Uterus (tissue), 2 donors: ENCODE measurements at regions not wholly inside any gene's neighbourhood (a gene's known extent, or its start where the extent isn't known, plus 50 kb on each side); places are given as distances from the start of the nearest gene placed in this dataset.

Source experiments
- CTCF ChIP-seq, 4 experiments: fragments of 200-600 bp in 2 of 4; fragments of 450-650 bp in 2 of 4; sonication (generic) in 2 of 4; IDR thresholded peaks; one replicate each; pipeline ENCODE4 v1.5.1; 2016 to 2019; ENCODE audit warnings: antibody characterized with exemption in 4 of 4, mild to moderate bottlenecking in 2 of 4, moderate library complexity in 1 of 4
- POLR2A ChIP-seq, 2 donors: fragments of 450-650 bp; IDR thresholded peaks; one replicate each; pipeline ENCODE4 v1.6.1; 2016; ENCODE audit warnings: antibody characterized with exemption in 2 of 2, mild to moderate bottlenecking in 1 of 2, moderate library complexity in 1 of 2

GRCh38 chr1:29658688-29659087 is 422.4 kb downstream of the PTPRU start:
- TF ChIP-seq CTCF (IDR thresholded peaks at IDR 0.05) (no peak), POLR2A (IDR thresholded peaks at IDR 0.05) (no peak)
